LHCN-M2 (cell line): ENCODE measurements at regions not wholly inside any gene's neighbourhood (a gene's known extent, or its start where the extent isn't known, plus 50 kb on each side); places are given as distances from the start of the nearest gene placed in this dataset.
A peak's percentile ranks its signal among the peaks of the same experiment; 100 is the strongest.
"Not testable (repeated sequence)": the region's sequence is repeated elsewhere in the genome, so short reads cannot be mapped to it uniquely, and the experiment has no call there.

ENCODE experiments used
- DNase-seq: peaks from one replicate; pipeline ENCODE4 v3.0.0-alpha.2; 2012; ENCODE audit warnings: low read depth

DNA sequence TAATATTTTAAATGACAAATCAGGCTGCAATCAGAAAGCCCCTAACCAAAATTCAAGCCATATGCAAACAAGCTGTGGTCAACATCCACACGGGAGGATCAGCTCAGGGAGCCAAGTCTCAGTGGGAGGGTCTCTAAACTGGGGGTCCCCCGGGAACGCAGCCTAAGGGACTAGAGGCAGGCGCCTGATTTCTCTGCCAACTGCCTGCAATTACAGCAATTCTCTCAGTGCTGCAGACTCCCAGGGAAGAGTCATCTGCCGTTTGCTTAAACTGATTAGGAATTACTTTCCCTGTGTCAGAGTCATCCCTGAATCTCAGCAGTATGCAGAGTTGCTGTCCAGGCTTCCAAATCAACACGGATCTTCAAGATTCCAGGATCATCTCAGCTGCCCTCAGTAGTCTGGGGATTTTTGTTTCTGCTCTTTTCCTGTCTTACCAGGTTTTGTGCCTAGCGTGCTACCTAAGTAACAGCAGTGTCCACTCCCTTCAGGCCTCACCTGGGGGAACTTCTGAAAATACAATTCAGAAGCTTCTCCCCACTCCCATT, 247.8 kb downstream of the RRAGC start:
- DNase-seq = no peak

- no peak for DNase-seq
These were observed 250.2 kb downstream of the RRAGC start for GRCh38 chr1:38609166-38610025.

DNA sequence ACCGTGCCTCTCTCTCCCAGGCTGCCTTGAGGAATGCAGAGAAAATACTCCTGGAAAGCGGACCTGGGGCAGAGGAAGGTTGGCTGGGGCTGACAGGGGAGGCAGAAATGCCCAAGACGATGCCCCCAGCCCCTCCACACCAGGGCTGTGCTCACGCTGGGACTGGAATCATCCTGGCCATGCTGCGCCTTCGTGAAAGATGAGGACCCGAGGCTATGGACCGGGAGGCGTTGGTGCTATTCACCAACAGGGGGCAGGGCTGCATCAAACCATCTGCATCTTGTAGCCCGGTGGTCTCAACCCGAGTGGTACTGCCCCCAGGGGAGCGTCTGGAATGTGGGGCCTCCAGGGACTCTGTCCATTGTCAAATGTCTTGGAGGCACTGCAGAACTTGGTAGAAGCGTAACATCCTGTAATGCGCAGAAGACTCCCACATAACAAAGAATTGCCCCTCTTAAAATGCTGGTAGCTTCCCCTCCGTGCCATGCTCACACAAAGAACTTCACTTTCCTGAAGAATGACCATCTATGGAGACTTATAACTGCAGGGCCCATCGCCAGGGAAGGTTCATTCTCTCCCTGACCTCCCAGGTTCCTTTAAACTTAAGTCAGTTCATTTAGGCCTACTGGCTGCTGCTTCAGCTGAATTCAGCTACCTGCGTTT, 251.2 kb downstream of the RRAGC start:
- peak; percentile 15 for DNase-seq

GRCh38 chr1:38607526-38607925, 252.0 kb downstream of the RRAGC start:
- DNase-seq = no peak

DNA sequence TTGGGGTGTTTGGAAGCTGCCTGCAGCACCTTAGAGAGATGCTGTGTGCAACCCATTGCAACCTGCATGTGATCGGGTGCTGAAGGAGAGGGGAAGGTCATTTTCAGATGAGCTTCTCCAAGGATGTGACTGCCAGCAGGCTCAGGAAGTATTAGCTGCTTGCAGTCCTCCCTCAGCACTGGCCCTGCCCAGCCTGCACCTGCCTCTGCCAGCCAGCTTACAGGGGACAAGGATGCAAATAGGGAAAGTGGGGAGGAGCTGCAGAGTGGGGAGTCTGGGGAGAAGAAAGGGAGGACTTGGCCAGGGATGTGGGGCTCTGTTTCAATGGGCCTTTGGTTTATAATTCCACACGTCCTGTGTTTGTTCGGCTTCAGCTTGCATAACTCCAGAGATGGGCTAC, 254.5 kb downstream of the RRAGC start:
- DNase-seq = no peak

DNA sequence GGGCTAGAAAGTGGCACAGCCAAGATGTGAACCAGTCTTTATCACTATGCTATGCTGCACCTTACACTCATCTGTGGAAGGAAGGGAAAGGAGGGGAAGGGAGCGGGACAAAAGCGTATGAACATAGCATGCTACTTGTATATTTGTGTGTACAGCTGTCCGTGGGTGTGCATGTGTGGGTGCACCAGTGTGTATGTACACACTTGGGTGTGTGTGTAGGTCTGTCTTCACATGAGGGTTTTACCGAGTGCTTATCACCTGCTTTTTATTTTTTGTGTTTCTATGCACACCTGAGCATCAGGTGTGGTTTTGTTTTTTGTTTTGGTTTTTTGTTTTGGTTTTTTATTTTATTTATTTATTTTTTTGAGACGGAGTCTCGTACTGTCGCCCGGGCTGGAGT, 255.7 kb downstream of the RRAGC start:
- no peak for DNase-seq

GRCh38 chr1:38600905-38601304, 258.7 kb downstream of the RRAGC start:
- no peak for DNase-seq

DNA sequence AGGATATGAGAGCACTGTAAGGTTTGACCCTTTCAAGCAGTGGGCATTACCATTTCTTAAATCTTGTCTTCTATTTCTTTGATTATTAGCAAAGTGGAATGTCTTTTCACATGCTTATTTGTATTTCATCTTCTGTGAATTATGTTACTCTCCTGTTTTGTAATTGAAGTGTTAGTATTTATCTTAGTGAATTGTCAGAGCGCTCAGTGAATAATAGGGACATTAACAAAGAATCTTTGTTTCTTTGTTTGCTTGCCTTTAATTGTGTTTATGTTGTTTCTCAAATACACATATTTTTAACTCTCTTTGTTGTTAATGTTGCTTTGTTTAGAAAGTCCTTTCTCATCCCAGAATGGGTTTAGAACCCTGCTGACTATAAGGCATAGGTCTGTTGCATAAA, 259.3 kb downstream of the RRAGC start:
- DNase-seq = no peak

DNA sequence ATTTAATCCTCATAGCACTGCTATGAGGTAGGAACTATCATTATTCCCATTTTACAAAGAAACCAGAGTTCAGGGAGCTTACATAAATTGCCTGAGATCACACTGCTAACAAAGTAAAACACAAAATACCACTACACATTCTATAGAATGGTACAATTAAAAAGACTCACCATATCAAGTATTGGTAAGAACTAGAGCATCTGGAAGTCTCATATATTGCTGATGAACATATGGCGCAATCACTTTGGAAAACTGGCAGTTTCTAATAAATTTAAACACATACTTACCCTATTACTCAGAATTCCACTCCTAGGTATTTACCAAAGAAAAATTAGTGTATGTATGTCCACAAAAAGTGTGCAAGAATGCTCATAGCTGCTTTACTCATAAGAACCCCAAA, 261.5 kb downstream of the RRAGC start:
- DNase-seq = no peak

- DNase-seq = no peak
These were observed 270.5 kb downstream of the RRAGC start for GRCh38 chr1:38589036-38589435.

- no peak for DNase-seq
These were observed 271.8 kb downstream of the RRAGC start for GRCh38 chr1:38587766-38588165.

GRCh38 chr1:38586993-38587646, 272.5 kb downstream of the RRAGC start:
- peak; percentile 12 for DNase-seq

DNA sequence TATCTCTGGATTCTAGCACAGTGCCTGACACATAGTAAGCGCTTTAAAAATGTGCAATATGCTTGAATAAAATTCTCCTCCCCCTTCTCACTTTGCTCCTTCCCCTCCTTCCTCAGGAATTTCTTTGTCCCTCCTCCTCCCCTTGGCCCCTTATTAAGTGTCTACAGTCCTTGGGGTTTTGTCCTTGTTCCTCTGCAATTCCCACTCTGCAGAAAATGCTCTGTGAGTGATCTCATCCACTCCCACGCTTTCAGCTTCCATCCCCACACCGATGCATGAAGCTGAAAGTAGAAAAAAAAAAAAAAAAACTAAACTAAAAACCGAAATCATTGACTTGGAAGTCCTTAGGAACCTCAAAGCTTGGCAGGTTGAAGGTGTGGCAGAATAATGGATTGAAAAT, 273.6 kb downstream of the RRAGC start:
- DNase-seq = no peak

DNA sequence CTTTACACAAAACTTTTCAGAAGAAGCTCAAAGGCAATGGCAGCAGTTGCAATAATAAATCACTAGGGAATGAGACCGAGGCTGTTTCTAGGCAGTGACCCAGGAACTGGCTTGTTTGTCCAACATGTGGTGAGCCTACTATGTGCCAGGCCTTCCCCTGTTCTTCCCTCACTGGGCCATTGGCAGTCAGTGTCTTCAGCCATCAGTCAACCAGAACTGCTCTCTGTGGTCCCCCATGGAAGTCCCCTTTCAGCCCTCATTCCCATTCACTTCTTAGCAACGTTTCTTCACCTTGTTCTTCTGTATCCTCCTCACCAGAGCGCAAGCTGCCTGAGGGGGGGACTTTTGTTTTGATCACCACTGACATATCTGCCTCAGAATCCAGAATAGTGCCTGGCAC, 274.1 kb downstream of the RRAGC start:
- DNase-seq = no peak

GRCh38 chr1:38584448-38585355, 274.9 kb downstream of the RRAGC start:
- no peak for DNase-seq

DNA sequence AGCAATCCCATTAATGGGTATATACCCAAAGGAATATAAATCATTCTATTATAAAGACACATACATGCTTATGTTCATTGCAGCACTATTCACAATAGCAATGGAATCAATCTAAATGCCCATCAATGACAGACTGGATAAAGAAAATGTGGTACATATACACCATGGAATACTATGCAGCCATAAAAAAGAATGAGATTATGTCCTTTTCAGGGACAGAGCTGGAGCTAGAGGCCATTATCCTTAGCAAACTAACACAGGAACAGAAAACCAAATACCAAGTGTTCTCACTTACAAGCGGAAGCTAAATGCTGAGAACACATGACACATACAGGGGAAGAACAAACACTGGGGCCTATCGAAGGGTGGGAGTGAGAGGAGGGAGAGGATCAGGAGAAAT, 276.3 kb downstream of the RRAGC start:
- DNase-seq = not testable (repeated sequence)

- DNase-seq = no peak
These were observed 278.2 kb downstream of the RRAGC start for GRCh38 chr1:38581396-38581795.

GRCh38 chr1:38580594-38580993, 279.0 kb downstream of the RRAGC start:
- no peak for DNase-seq

DNA sequence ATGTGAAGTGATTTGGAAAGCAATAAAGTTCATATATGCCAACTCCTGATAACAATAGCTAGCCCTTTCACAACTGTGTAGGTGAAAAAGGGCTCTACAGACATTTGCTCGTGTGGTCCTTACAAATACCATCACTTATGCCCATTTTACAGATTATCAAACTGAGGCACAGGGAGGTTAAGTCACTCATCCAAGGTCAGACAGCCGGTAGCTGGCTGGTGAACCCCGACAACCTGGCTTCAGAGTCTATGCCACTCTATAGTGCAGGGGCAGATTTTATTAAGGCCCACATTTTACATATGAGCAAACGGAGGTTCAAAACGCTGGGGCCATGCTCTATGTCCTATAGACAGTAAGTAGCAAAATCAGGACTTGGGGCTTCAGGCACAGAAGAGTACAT, 280.5 kb downstream of the RRAGC start:
- no peak for DNase-seq

- DNase-seq = no peak
These were observed 281.2 kb downstream of the RRAGC start for GRCh38 chr1:38578271-38578951.

- DNase-seq = no peak
These were observed 281.7 kb downstream of the RRAGC start for GRCh38 chr1:38577937-38578270.
